ENCODE measurements at regions not wholly inside any gene's neighbourhood (a gene's known extent, or its start where the extent isn't known, plus 50 kb on each side); places are given as distances from the start of the nearest gene placed in this dataset.

- TF ChIP-seq CTCF (IDR thresholded peaks at IDR 0.05) (no peak), POLR2A (IDR thresholded peaks at IDR 0.05) (no peak)
Measured at GRCh38 chr6:22664968-22665367, 95.6 kb downstream of the HDGFL1 start.

Data from right lobe of liver (tissue), 4 donors.